Activated CD4-positive, alpha-beta T cell treated with anti-CD3 and anti-CD28 coated beads, Interleukin-2, amount 50 U/mL, for 48 hours (primary cell): ENCODE measurements at regions not wholly inside any gene's neighbourhood (a gene's known extent, or its start where the extent isn't known, plus 50 kb on each side); places are given as distances from the start of the nearest gene placed in this dataset.

Experiments used
- DNase-seq, 2 experiments: peaks; one replicate each; pipeline ENCODE4 v3.0.0-alpha.2; 2020

- no peak for DNase-seq
Measured at GRCh38 chr2:57897920-57898319, 148.7 kb upstream of the VRK2 start.

DNA sequence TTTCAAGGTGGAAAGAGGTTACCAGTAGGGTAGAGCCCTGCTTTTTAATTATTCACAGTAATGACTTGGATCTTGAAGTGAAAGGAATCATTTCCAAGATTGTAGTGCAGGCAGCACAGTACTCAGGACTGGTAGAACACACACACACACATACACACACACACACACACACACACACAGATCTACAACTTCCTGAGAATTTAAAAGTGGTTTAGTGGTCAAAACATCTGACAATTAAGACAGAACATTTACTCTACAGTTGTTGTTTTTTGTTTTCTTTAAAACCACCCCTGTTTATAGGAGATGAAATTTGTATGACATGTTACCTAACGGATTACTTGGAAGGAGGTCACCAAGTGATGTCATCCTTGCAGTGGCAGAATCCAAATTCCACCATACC lies 146.7 kb upstream of the VRK2 start:
- DNase-seq = no peak

DNA sequence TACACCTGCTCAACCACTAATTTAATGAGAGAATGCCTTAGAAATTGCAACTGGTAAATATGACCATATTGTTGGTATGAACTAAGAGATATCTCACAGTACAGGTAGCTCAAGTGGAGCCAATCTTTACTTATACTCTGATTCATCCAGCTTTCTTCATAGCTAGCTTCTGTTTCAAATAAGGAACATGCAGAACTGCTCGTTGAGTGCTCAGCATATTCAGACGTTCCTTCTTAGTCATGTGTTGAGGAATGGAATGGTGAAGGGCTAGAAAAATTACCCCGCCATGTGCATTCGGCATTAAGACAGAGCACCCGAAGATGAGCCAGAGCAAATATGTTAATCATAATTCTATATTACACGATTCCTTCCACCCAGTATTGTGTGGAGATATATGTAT lies 144.0 kb upstream of the VRK2 start:
- DNase-seq = no peak

GRCh38 chr2:57906152-57906732 lies 140.4 kb upstream of the VRK2 start:
- no peak for DNase-seq

DNA sequence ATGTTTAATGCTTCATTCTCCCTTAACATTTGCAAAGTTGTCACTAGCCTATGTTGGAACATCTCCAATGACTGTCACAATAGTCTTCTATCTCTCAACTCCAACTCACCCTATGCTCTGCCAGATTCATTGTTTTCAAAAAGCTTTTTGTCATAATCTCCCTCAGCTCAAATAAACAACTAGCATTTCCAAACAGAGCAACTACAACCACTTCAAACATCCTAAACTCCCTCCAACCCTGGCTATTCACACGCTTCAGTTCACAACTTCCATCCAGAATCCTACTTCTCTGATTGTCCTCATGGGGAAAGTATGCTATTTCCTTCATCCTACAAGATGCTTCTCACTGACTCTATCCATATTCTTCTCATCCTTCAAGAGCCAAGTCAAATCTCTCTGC lies 139.2 kb upstream of the VRK2 start:
- no peak for DNase-seq

DNA sequence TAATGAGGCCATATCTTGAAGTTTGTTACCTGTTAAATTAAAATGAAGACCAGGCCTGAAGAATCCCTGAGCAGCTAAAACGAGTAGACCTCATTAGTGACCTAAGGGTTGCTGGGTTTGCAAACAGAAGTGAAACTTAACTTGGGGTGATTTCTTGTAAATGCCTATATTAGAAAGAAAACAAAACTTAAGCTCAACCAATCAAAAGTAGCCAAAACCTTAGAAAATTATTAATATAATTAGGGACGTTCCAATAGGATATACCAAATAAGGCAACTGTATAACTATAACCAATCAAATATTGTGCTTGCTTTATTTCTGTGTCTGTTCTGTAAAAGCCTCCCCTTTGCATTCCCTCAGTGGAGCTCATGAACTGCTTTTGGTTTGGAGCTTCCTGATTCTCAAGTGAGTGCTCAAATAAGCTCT lies 137.9 kb upstream of the VRK2 start:
- no peak for DNase-seq

DNA sequence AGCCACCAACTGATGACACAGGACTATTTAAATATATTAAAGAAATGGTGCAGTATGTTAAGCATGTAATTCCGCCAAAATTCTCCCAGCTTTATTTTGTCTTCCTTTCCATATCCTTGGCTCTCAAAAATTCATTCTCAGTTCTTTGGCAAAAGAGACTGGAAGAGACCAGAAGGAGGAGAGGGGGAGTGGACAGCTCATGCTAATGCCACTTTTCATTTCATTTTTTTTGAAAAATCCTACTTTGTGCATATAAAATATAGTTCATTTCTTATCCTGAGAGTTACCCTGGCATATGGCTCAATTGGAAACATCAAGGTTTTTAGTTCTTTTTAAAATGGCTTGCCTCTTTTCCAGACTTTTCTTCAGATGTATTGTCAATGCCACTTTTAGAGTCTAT lies 128.5 kb upstream of the VRK2 start:
- no peak for DNase-seq

DNA sequence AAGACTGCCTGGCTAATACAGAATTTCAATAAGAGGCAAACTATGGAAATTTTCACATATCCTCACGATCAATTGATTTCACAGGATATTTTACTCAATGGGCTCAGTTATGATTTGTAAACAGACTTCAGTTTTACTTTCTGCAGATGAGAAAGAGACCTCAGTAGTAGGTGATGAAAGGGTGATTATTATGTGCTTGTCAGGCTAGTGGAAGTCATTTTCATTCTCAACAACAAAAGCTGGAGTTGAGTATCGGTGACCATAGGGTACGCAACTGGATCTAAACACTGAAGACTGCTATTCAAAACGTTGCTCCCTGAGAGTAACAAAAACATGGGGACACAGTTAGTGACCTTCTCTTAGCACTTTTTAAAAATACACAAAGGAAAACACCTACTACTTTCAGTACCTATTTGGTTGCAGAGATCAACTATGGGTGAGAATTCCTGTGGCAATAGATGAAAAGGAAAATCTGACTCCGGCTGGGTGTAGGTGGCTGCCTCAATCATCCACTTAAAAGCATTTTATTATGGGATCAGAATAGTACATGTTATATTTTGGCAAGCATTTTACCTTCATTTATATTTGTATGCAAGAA lies 126.2 kb upstream of the VRK2 start:
- DNase-seq = no peak

GRCh38 chr2:57934659-57935058 lies 111.9 kb upstream of the VRK2 start:
- no peak for DNase-seq

DNA sequence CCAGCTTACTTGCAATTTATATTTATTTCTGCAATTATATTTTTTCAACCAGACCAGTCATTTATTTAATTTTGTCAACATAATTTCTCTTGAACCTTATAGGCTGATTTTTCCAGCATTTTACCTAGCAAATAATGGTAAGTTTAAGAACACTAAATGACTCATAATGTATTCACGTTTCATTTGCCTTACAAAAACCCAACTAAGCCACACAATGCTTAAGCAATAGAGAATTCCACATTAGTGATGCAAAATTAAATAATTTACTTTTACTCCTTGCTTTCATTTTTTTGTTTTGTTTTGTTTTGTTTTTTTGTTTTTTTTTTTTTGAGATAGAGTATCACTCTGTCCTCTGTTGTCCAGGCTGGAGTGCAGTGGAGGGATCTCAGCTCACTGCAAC lies 110.4 kb upstream of the VRK2 start:
- no peak for DNase-seq

DNA sequence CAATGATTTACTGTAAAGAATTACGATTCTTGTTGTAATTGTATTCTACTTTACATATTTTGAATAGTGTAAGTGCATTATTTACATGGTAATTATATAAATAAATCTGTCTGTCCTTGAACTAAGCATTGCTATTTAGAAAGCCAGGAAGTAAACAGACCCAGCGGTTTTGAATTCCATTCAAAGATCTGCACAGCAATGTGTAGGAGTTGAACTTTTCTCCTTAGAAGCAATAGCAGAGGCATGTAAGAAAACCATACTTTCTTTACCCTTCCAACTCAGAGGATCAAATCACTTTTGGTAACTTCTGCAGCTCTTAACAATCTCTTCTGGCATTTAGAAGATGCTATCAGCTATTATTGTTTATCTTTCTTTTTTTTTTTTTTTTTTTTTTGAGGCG lies 109.2 kb upstream of the VRK2 start:
- no peak for DNase-seq

DNA sequence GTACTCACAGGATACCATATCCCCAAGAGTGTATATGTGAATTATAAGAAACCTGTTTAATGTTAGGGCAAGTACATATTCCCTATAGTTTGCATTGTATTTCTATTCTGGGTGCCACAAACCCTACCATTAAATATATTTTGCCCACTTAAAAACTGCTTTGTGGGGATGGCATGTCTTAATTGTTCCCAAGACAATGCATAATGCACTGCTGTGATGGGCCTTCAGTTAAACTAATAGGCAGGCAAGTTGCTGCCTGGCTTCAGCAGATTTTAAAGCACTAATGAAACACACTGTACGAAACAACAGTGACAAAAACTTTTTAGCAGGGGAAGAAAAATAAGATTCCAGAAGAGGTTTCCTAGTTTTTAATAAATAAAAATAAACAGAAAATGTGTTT lies 104.8 kb upstream of the VRK2 start:
- no peak for DNase-seq

GRCh38 chr2:57943315-57943714 lies 103.3 kb upstream of the VRK2 start:
- DNase-seq = no peak

DNA sequence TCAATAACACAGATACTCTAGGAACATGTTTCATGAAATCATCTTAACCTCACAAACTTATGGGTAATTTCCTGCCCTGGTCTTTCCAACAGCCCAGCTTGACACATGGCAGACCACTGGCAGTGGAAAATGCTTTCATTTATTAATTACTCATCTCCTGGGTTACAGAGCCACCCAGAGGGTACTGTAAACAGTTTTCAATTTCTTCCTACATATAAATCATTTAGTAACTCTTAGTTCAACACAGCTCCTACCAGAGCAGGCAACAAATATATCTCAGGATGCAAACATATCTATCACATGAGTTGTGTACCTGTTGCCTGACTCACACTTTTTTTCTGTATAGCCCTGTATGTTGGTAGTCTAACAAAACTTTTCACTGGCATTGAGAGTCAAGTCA lies 99.2 kb upstream of the VRK2 start:
- DNase-seq = no peak

GRCh38 chr2:57954020-57954419 lies 92.6 kb upstream of the VRK2 start:
- DNase-seq = no peak

DNA sequence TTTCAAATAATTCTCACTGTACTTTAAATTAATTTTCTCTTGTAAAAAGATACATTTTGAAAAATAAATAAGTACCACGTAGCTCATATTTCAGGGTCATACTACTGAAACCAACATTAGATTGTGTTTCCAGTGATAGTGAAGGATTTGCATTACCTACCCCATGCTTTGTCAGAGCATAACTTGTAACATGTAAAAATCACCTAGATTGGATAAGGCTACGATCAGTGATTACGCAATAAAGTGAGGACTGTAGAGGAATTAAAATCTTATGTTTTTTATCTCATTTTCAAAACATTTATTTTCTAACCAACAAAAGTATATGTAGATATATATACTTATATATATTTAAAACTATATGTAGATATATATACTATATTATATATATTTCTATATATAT lies 89.4 kb upstream of the VRK2 start:
- no peak for DNase-seq

- DNase-seq = no peak
Measured at GRCh38 chr2:57959390-57959789, 87.2 kb upstream of the VRK2 start.

GRCh38 chr2:57962861-57963260 lies 83.7 kb upstream of the VRK2 start:
- no peak for DNase-seq

DNA sequence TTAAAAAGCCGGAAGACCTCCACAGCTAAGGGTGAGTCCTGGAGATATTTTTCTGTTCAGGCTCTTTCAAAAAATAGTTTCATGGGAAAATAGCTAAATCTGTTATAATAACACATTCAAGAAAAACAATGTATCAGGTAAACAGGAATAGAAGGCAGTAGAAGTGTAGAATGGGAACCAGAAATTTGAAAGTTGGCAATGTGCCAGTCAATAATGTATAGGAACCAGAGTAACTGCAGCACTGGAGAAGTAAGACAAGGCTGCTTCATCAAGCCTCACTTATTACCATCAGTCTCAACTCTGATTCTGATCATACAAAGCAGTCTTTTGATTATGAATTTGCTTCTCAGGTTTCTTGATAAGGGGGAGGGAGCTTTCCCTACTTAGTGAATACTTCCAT lies 81.4 kb upstream of the VRK2 start:
- DNase-seq = no peak

DNA sequence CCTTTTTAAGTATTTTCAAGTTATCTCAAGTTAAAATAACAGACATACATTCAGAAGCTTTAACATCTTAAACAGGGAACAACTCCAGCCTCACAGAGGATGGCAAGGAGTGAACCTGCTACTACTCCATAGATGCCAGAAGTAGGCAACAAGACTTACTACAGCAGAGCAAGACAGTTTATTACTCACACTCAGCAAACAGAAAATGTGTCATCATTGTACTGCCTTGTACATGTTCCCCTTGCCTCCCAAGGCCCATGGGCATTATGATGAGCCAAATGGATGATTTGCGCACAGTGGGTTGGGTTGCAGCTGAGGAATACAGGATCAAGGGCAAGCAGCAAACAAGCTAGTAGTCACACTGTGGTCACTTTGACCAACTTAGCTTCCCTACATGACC lies 80.6 kb upstream of the VRK2 start:
- no peak for DNase-seq

DNA sequence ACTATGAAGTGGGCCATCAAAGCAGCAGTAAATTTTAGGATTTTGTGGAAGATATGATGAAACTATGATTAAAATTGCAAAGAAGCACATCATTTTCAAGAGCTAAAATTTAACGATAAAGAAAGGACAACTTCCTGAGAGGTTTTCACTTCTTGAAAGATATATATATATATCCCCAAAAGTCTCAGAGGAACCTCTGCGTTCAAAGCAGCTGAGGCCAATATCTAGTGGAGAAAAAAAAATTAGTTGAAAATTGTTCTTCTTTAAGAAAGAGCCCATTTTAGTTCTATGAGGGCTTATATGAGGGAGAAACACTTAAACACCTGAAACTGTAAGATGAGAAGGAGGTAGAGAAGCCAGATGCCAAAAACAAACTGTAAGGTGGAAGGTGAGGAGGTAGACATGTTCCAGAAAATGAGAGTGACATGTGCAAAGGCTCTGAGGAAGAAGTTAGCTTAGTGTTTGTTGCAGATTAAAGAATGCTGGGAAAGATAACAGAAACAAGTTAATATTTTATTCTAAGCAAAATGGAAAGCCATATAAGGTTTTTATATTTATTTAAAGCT lies 72.9 kb upstream of the VRK2 start:
- no peak for DNase-seq

DNA sequence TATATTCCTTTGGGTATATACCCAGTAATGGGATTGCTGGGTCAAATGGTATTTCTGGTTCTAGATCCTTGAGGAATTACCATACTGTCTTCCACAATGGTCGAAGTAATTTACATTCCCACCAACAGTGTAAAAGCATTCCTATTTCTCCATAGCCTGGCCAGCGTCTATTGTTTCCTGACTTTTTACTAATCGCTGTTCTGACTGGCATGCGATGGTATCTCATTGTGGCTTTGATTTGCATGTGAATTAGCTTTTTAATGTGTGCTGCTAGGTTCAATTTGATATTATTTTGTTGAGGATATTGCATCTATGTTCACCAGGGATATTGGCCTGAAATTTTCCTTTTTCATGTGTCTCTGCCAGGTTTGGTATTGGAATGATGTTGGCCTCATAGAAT lies 67.4 kb upstream of the VRK2 start:
- no peak for DNase-seq

GRCh38 chr2:57981083-57981768 lies 65.4 kb upstream of the VRK2 start:
- no peak for DNase-seq

DNA sequence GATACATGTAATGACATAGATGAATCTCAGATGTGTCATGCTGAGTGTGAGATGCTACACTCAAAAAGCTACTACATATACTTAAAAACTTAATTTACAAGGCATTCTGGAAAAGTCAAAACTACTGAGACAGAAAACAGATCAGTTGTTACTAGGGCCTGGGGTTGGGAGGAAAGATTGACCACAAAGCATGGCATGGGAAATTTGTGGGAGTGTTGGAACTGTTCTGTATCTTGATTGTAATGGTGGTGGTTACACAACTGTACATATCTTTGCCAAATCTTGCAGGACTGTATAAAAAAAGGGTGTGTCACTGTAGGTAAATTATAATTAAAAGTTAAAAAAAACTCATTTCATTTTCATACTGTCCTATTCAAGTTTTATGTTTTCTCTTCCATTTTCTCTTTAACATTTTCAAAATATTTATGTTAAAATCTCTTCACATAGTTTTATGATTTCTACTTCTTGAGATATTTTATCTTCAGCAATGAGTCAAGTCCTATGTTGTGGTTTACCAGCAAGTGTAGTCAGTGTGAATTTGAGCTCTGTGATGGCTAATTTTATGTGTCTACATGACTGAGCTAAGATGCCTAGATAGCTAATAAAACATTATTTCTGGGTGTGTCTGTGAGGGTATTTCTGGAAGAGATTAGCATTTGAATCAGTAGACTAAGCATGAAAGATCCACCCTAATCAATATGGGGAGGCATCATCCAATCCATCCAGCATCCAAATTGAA lies 58.6 kb upstream of the VRK2 start:
- DNase-seq = no peak
